HG03025 (cell line): ENCODE measurements at regions not wholly inside any gene's neighbourhood (a gene's known extent, or its start where the extent isn't known, plus 50 kb on each side); places are given as distances from the start of the nearest gene placed in this dataset.

Experiments
- ATAC-seq: cut with Tn5 transposase; IDR thresholded peaks from one replicate; pipeline ENCODE4 v1.9.1; 2021; ENCODE audit warnings: mild to moderate bottlenecking, moderate library complexity; ENCODE audit not compliant: unreplicated experiment, low FRiP score

DNA sequence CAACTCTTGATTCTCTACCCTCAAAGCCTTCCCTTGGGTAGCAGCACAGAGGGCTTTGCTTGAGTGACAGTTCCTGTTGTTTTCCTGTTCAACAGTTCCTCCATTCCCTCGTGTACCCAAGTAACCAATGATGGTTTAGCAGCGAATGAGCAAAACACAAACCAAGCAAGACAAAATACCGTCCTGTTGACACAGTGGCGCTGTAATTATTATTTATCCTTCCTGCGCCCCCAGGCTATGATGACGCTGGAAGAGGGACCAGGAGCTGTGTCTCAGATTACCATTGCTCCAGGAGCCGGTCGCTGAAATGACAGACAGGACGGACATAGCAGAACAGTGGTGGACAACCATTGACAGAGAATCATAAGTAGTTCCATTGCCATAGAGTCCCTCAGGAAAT is 154.8 kb downstream of the GADD45G start:
- no peak for ATAC-seq

DNA sequence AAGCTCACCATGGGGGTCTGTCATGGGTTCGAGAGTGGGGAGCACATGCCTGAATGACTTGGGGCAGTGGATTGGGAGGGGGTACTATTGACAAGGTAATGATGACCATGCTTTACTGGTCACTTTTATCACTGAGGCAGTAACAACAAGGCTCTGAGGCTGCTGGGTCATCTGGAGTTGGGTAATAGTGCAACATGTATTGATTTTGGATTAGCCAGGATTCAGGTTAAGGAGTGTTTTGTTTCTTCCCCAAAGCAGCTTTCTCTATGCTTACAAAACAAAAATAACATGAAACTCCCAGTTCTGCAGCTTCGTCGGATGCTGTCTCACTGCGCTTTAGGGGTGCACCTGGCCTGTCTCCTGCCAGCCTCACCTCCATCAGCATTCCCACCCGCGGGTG is 155.3 kb downstream of the GADD45G start:
- ATAC-seq: no peak

DNA sequence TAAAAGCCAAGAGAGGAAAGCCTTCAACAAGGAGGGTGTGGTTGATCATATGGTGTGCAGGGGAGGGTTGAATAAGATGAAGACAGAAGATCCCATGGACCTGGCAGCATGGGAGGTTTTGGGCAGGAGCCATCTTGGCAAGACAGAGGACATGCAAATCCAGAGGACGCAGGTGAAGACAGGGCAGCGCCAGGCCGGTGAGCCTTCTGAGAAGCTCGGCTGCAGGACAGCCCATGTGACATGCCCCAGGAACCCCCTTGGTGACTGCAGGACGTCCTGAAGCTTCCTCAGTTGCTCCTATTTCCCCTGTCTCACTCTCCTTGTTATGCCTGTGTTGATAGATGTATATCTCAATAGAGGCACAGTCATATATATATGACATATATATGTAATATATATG is 159.4 kb downstream of the GADD45G start:
- no peak for ATAC-seq

DNA sequence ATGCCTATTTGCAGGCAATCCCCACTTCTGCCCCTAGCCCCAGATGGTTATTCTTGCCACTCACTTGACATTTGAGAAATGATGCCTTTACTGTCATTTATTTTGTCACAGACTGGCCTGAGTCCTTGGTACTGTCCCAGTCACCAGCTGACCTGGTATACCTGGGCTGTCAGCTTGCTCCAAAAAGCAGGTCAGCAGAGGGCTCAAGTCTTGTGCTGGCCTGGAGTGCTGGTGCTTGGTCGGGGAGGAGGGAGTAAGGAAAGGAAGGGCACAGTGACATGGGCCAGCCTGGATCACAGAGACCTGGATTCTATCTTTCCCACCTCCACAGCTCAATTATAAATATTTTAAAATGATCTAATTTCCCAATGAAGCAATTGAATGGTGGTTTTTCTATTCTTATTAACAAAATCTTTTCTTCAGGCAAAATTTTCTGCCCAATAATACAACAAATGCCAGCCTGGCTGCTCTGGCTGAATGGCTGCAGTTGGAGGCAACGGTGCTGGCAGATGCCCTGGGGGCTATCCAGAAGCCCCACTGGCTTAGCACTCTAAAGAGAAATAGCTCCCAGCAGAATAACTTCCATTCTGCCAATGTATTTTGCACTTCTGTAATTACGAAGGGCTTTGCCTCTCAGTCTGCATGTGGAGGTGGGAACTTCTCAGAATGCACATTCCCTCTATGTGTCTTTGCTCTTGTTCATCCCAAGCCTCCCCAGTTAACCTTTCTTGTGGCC is 160.6 kb downstream of the GADD45G start:
- no peak for ATAC-seq

DNA sequence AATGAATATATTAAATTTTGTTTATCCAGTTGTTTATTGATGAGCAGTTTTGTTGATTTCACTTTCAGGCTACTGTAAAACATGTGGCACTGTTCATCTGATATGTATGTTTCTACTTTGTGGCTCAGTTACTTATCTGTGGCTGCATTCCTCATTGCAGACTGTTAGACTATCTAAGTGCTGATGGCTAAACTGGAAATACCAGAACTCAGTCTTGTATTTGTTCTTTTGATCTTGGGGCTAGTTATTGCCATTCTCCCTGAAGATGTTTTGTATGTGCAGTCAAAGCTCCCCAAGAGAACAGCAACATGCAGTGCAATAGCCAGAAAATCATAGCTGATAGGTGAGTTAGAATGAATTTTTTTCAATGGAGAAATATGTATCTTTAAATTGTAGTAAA is 162.2 kb downstream of the GADD45G start:
- ATAC-seq: no peak

DNA sequence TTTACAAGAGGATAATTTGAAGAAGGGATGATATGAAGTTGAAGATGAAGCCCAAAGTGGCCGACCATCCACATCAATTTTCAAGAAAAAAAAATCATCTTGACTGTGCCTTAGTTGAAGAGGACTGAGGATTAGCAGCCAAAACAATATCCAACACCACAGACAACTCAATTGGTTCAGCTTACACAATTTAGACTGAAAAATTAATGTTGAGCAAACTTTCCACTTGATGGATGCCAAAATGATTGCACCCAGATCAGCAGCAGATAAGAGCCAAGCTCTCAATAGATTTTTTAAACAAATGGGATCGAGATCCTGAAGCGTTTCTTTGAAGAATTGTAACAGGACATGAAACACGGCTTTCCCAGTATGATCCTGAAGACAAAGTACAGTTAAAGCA is 163.2 kb downstream of the GADD45G start:
- no peak for ATAC-seq

DNA sequence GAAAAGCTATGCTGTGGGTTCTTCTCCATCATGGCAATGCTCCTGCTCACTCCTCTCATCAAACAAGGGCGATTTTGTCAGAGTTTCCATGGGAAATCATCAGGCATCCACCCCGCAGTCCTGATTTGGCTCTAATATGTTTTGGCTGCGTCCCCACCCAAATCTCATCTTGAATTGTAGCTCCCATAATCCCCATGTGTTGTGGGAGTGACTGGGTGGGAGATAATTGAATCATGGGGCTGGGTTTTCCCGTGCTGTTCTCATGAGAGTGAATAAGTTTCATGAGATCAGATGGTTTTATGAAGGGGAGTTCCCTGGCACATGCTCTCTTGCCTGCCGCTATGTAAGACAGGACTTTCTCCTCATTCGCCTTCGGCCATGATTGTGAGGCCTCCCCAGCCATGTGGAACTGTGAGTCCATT is 163.8 kb downstream of the GADD45G start:
- no peak for ATAC-seq

DNA sequence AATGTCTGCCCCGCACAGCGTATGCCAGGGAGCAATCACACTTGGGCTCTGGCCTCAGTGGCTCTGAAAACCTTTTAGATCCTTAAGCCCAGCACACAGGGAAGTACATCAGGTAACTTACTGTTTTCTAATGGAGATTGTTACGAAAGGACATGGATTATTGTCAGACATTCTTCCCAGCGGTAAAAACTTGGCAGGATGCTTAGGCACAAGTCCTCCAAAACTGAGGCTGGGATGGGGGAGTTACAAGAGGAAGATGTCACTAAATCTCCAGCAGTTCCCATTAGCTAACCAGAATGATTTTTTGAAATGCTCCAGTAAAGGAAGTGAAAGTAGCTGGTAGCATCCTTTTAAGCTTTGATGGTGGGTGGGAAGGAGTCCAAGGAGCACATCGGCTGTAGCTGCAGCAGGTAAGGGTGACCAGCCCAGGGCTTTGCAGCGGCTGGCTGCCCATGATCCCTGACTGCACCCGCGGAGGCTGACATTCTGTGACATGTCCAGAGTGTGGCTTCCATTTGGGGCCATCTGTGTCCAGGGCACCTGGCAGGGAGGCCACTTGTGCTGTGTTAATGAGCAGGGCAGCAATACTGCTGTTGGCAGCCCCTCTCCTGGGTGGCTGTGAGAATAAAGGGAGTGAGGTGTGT is 165.8 kb downstream of the GADD45G start:
- no peak for ATAC-seq

DNA sequence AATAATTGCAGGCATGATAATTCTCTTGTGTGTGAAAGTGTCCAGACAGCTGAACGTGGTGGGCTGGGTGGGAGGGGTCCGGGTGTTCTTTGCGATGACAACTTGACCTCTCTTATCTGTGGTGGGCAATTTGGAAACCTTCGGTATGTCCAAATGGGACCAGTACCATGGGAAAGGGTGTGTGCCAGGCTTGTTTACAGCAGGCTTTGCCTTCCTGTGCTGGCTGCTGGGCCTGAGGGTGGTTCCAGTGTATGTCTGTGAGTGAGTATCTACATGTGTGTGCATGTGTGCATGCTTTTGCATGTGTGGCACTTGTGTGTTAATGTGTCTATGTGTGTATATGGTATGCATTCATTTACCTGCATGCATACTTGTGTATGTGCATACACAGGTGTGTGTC is 166.4 kb downstream of the GADD45G start:
- ATAC-seq: no peak

DNA sequence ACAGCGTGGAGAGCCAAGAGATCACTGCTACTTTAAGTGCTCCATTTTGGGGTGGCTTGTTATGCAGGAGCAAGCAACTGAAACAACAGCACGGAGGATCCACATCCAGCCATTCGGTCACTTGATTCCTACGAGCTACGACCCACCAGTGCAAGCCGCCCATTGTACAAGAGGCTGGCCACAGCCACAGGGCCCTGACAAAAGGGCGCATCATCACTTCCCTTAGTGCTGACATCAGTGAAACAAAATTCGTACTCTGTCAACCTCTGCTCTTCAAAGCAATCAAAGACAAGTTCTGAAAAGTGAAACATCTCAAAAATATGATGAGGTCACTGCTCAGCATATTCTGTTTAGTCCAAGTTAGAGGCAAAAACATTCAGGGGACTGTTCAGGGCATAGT is 168.4 kb downstream of the GADD45G start:
- ATAC-seq: no peak

DNA sequence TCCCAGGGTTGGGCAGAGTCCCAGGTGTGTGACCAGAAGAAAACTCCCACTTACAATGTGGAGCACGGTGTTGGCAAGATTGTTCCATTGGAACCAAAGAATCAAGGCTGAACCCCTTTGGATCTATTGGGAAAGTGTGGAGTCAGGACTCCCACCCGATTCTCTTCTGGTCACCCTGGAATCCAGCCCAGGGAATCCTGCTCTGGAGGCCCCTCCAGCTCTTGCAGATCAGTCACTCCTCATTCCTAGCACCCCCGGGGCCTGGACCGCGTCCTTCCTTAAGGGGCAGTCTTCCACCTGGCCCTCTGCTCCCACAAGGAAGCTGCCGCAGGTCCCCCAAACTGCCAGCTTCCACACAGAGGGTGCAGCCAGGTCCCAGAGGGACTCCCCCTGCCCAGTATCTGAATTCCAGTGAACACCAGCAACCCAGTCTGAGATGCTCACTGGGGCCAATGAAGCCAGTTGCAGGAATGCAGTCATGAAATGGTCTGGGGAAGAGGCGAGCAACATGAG is 170.1 kb downstream of the GADD45G start:
- ATAC-seq: no peak

DNA sequence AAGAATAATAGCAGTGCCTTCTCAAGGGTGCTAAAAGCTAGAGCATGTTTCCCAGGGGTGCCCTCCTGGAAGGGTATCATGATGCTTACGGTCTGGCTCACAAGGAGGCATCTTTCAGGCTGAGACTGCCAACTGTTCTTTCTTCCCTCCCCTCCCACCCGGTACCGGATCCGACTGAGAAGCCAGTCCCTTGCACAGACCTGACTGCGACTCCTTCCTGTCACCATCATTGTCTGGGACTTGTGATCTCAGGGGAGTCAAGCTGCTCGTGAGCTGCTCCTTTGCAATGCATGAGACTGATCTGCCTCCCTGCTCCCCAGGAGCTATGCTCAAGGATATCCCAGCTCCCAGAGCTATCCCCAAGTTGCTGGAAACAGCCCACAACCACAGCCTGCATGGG is 170.8 kb downstream of the GADD45G start:
- no peak for ATAC-seq

DNA sequence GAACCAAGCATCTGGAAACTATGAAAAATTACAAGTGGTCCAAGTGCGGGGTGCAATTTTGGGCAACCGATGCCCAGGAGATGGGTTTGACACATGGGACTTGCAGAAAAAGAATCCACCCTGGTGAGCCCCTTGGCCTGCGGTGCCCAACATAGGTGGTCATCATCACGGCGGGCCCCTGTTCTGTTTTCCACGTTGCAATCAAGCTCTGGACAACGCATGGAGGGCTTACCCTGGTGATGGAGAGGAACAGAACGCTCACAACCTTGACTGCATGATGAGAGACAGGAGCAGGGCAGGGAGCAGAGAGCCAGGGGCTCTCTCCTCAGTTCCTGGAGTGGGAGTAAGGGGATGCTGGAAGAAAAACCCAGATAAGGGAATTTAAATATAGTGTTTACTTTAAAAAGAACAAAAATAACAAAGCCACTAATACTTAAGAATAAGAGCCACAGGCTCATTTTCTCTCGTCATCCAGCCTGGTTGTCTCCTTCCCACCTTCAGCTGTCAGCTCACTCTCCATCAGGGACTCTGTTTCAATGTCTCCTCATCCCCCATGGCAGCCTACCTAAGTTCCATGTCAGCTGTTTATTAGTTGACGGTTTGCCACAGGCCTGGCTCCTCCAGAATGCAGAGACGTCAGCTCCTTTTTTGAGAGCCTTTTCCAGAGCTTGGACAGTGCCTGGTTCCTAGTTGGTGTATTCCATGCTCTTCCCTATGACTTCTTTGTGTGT is 172.1 kb downstream of the GADD45G start:
- no peak for ATAC-seq

DNA sequence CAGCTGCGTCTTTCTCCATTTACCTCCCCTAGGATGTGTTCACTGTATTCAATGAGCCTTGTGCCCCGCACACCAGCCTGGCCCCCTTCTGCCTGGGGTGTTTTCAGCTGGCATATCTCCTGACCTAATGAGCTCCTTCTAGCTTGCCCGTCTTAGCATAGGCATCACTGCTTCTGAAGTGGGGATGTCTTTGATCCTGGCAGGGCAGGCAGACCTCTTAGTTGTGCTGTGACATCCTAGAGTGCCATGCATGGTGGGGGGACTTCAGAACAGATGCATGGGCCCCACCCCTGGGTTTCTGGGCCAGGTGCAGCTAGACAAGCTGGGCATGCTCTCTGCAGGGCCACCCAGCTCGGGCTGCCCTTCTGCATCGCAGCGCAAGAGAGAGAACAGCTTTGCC is 172.7 kb downstream of the GADD45G start:
- no peak for ATAC-seq

DNA sequence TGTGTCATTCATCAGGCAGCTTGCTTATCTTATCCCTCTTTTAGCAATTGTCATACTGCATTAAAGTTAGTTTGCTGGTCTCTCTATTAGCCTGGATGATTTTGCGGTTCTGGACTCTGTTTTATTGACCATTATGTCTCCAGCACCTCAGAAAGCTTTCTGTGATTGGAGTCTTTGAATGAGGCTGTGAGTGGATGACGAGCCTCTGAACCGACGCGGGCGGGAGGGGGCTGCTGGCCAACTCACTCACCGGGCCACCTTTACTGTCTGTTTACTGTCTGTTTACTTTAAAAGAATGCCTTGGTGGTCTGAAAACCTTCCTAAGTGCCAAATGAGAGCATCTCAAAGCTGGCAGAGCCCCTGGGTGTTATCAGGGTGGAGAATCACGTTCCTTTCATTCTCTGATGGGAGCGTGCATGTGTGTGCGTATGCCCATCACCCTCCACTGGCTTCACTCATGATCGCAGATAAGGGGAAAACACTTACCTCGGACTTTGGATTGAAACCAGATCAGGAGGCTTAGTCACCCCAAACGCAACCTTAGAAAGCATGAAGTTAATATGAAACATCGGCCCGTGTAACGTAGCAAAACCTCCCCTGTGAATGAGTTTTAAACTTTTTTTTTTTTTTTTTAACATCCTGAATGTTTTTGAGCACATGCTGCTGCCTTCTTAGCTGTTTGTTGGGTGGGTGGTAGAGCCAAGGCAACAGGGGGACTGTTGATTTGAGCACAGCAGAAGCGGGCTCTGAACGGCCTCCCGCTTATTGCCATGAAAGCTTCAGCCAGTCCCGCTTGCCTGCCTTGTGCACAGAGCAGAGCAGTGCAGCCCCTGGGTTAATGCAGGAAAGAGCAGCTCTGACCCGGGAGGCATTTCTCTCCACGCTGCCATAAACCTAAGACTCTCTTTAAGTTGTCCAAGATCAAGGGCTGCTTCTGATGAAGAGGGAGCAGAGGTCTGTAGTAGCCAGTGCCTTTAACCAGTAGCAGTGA is 173.6 kb downstream of the GADD45G start:
- no peak for ATAC-seq

DNA sequence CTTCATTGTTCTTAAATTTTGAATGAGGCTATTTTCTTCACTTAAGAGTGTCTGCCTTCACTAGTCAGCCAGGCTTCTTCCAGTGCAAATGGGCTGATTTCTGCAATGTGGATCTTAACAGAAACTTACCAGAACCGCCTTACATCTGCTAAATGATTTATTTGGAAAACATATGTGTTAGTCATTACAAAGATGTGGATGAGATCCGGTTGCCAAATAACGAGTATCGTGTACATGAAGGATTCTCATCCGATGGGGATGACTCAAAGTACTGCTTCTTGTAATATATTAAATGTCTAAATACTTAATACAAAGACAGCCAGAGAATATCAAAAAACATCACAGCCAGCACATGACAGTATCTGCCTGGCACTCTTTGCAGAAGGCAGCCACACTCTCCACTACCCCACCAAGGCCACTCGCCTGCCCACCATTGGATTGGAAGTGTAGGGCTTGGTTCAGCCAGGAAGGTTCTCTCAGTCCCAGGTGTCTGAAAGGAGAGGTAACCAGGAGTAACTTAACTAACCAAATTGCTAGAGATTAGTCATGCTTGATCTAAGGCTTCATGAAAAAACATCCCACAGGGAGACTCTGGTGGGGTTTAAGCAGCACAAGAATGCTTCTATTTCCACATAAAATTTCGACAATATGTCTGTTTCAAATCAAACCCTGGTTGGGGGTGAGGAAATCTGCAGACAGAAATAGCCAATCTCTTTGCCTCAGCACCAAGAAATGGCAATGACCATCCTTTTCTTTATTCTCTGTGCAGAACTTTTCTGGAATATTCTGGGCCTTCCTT is 174.8 kb downstream of the GADD45G start:
- ATAC-seq: no peak

DNA sequence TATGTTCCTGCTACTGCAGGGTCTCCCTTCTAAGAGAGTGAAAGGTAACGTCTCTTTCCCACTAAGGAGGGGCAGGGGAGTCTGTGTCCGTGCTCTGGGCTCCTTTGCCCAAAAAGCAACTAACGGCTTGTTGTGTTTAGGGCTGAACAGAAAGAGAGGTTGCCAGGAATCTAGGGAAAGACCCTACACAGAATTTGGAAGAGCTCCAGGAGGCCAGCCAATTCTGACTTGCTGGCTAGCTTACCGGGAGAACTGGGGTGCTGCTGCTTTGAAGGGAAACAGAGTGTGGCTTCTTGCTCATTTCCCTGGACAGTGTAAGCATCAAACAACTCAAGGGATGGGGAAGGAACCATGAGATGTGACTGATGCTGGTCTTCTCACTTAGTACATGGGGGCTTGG is 176.1 kb downstream of the GADD45G start:
- no peak for ATAC-seq

DNA sequence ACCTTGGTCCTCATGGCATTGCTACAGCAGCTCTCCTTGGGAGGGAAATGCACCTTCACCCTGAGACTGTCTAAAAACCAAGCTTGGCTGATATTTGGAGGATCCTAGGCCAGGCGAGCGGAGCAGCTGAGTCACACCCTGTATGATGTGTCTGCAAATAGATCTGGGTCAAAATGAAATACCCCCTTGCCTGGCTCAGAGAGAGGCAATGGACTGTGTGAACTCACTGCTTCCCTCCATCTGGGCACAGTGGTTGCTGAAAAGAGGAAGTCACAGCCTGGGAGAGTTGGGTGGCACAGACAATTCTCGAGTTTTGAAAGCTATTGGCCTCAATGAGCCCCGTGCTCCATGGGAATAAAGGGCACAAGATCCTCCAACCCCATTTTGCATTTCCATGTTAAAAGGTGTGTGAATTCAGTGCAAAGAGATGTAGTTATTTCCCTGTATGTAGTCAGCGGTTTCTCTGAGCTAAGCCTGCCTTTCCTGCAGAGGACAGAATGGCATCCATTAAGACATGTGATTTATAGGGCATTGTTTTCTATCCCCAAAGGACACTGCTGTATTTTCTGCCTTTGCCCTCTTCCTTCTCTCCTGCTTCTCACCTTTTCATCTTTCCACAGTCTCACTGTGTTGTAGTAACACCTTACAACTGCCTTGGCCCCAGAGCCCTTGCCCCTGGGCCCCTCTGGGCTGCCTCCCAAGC is 177.2 kb downstream of the GADD45G start:
- ATAC-seq: no peak

DNA sequence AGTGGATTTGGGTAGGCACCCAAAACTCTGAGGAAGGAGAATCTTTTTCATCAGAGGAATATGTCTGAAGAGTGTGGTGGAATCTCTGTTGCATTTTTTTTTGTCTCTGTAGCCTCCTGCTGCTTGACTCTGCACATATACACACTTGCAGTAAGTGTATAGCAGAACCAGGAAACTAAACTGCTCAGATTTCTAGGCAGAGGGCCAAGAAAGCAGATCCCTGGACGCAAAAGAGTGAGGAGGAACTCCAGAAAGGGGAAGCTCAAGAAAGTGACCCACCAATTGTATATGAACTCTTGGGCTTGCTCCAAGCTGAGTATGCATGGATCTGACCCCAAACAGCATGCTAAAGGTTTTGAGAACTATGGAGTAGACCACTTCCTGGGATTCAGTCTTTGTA is 181.8 kb downstream of the GADD45G start:
- no peak for ATAC-seq
